Activated CD4-positive, alpha-beta T cell treated with anti-CD3 and anti-CD28 coated beads for 24 hours (primary cell): ENCODE measurements at regions not wholly inside any gene's neighbourhood (a gene's known extent, or its start where the extent isn't known, plus 50 kb on each side); places are given as distances from the start of the nearest gene placed in this dataset.

Experiments used
- DNase-seq, 2 donors: peaks; one replicate each; pipeline ENCODE4 v3.0.0-alpha.2; 2020; ENCODE audit warnings: low read depth in 2 of 2

- no peak for DNase-seq
These were observed 309.9 kb upstream of the THBS1 start for GRCh38 chr15:39270934-39271333.

- DNase-seq, result no peak
These were observed 308.0 kb upstream of the THBS1 start for GRCh38 chr15:39272901-39273300.

- no peak for DNase-seq
These were observed 307.0 kb upstream of the THBS1 start for GRCh38 chr15:39273717-39274411.

- DNase-seq, result no peak
These were observed 305.8 kb upstream of the THBS1 start for GRCh38 chr15:39275066-39275465.

GRCh38 chr15:39279311-39279710, 301.6 kb upstream of the THBS1 start:
- DNase-seq, result no peak

DNA sequence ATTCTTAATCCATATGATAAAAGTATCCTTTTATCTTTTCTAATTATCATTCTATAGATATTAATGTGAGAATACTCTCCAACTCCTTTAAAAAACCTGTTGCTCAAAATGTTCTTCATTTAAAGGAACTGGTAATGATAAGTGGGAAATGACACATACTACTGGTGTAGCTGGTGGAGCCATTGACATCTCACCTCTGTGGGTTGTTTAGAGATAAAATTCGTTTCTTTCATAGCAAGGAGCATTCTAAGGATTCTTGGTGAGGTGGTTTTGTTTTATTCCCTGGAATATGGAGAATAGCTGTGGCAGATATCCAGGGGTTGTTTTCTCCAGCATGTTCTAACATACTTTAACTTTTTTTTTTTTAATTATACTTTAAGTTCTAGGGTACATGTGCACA, 299.8 kb upstream of the THBS1 start:
- DNase-seq, result no peak

DNA sequence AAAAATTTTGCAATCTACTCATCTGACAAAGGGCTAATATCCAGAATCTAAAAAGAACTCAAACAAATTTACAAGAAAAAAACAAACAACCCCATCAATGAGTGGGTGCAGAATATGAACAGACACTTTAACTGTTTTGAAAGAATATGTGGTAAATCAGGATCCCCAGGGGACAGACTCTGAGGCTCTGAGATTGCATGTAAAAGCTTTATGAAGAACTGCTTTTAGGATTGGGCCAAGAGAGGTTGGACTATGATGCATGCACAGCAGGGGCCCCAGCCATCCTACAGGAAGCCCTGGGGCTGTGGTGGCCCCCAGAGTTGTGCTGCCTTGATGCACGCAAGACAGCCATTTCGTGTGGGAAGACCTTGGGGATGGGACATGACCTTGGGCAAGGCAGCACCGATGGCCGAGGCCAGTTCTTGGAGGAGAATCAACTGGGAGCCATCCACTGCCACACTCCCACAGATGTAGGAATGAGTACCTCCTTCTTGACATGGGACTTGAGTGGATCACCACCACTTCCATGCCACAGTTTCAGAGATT, 298.1 kb upstream of the THBS1 start:
- no peak for DNase-seq

- no peak for DNase-seq
These were observed 297.3 kb upstream of the THBS1 start for GRCh38 chr15:39283531-39283930.

DNA sequence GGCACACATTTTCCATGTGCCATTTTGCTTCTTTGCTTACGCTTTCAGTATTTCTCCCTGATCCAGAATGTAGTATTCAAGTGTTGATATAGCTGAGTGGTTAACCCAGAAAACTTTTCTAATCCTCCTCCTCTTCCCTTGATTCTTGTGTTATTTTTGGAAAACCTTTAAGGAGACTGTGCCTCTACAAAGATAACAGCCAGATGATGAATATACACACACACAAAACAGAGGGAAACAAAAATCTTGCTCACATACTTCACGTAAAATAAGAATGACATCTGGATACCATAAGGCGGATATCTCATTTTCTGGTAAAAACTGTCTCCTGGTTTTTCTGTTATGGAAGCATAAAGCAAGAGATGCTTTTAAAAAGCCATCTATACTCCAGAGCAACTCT, 295.8 kb upstream of the THBS1 start:
- no peak for DNase-seq

GRCh38 chr15:39285663-39286062, 295.2 kb upstream of the THBS1 start:
- no peak for DNase-seq

GRCh38 chr15:39286706-39287105, 294.2 kb upstream of the THBS1 start:
- DNase-seq, result no peak

DNA sequence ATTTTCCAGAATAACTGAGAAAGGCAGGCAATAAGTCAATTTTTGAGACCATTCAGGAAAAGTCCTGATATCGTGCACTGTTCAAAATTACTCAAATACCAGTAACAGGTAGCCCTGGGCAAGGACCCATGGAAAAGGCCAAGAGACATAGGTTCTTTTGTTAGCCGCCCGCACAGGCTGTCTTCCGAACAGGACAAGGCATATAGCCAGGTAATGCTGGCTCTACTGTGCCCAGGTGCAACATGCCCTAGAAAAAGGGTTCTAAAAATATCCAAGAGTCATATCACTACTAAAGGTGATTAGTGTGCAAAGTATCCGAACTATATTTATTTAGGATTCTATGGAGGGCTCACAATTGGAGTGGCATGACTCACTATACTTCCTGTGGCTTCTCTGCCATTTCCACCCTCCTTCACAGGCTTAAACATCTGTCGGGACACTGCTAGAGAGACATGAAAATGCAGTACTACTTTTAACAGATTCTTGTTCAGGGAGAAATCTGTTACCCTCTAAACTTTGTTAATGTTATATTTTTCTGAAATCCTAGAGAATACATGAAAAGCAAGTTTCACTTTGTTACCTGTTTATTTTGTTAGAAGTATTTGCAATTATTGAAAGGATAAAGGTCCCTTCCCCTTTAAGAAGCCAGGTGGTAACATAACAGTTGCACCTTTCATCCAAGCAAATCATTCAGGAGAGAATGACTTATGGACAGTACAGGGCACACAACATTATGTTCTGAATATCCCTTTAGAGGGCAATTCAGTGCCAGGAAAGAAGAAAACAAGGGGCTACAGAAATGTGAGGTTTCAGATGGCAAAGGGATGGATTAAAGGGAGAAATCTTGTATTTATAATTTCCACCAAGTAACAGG, 293.3 kb upstream of the THBS1 start:
- DNase-seq, result no peak

GRCh38 chr15:39290711-39291435, 290.0 kb upstream of the THBS1 start:
- no peak for DNase-seq

DNA sequence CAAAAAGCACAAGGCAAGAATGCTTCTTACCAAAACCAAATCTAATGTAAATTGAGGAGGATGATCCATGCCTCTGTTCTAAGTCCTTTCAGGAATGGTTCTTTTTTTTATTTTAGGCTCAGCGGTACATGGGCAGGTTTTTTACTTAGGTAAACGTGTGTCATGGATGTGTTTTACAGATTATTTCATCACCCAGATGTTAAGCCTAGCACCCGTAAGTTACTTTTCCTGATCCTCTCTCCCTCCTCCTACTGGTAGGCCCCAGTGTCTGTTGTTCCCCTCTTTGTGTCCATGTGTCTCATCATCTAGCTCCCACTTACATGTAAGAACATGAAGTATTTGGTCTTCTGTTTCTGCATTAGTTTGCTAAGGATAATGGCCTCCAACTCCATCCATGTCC, 289.2 kb upstream of the THBS1 start:
- DNase-seq, result no peak

- DNase-seq, result no peak
These were observed 283.9 kb upstream of the THBS1 start for GRCh38 chr15:39296955-39297354.

GRCh38 chr15:39298271-39298962, 282.5 kb upstream of the THBS1 start:
- DNase-seq, result no peak

- no peak for DNase-seq
These were observed 281.2 kb upstream of the THBS1 start for GRCh38 chr15:39299486-39300267.

DNA sequence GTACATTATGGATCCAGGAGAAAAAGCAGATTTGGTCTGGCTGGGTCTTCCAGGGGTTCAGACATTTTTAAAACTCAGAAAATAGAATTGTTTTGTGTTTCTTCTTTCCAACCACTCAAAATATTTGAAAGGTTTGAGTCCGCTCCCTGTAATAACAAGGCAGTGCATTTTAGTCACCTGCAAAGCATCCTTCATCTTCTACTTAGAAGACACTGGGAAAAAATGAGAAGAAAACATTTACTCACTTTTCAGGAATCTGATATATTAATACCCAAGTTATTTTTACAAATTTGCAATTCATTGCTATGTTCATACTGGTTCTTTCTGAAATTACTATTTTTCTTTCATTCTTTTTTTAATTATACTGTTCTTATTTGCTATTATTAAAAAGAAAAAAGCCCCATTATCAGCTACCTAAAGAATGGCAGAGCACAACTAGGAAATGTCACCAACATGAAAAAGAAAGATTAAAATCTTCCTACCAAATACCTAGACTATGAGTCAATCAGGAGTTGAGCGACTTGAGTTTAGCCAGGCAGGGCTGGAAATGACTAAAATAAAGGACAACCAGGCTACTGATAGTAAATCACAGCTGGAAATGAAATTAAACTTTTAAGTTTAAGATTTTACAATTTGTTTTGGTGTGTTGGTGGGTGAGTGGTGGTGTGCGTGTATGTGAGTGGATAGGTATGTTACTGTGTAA, 280.3 kb upstream of the THBS1 start:
- DNase-seq, result no peak

DNA sequence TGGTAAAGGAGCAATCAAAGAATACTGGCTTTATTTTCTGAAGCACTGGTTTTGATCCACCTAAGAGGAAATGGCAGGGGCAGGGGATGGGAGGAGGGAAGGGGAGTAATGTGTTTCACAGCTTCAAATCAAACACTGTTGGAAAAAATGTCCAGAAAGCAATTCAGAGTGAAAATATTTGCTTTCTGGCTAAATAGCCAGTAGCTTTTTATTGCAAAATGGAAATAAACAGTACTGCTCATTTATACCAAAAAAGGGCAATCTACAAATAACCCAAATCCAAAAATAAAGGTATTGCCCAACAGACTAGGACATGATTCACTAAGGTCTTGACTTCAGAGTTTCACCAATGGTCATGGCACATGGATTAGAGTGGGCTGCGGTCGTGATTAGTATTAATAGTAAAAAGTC, 279.3 kb upstream of the THBS1 start:
- DNase-seq, result no peak

GRCh38 chr15:39302936-39303335, 277.9 kb upstream of the THBS1 start:
- DNase-seq, result no peak
